PC-9 (cell line): ENCODE measurements at regions not wholly inside any gene's neighbourhood (a gene's known extent, or its start where the extent isn't known, plus 50 kb on each side); places are given as distances from the start of the nearest gene placed in this dataset.

Source experiments
- BruUV-seq: library from RNA; stranded (reverse); fragments of 400-500 nt; replicated peaks from 2 replicates; lab custom pipeline; 2021; lab: Mats Ljungman, UMichigan
- CTCF ChIA-PET: fragments of 300-600 bp; sonication (Branson Sonifier 250); formaldehyde crosslinking; loops from one replicate; lab custom pipeline; 2022; ENCODE audit warnings: antibody characterized with exemption; lab: Charles Lee
- POLR2A ChIA-PET: fragments of 300-600 bp; sonication (Branson Sonifier 250); formaldehyde crosslinking; loops from one replicate; lab custom pipeline; 2022; ENCODE audit warnings: antibody characterized with exemption; ENCODE audit not compliant: unreplicated experiment; lab: Charles Lee
- DNase-seq, 2 experiments: peaks; one replicate each; pipeline versions ENCODE4 v3.0.0 to v3.0.0-alpha.2; 2015 to 2022; ENCODE audit warnings: mixed read lengths in 1 of 2
- H2AFZ ChIP-seq: fragments of 200-600 bp; sonication (generic); 2 replicates; pipeline ENCODE4 v1.8.1; 2017; ENCODE audit warnings: antibody characterized with exemption
- H3F3A ChIP-seq: fragments of 200-600 bp; sonication (generic); 2 replicates; pipeline ENCODE4 v1.8.1; 2017; ENCODE audit warnings: antibody characterized with exemption, mild to moderate bottlenecking, low read depth; ENCODE audit not compliant: insufficient read depth
- H3K27ac ChIP-seq: fragments of 200-600 bp; sonication (generic); 2 replicates; pipeline ENCODE4 v1.6.1; 2016; ENCODE audit warnings: mixed run types
- H3K27me3 ChIP-seq: fragments of 200-600 bp; sonication (generic); 2 replicates; pipeline ENCODE4 v1.6.1; 2016; ENCODE audit warnings: low read depth, mixed run types; ENCODE audit not compliant: insufficient read depth
- H3K36me3 ChIP-seq: fragments of 200-600 bp; sonication (generic); 2 replicates; pipeline ENCODE4 v1.6.1; 2016; ENCODE audit warnings: low read depth, mixed run types
- H3K4me1 ChIP-seq: fragments of 200-600 bp; sonication (generic); replicated peaks from 2 replicates; pipeline ENCODE4 v1.6.1; 2016; ENCODE audit warnings: mixed run types; ENCODE audit not compliant: insufficient read depth
- H3K4me2 ChIP-seq: fragments of 200-600 bp; sonication (generic); 2 replicates; pipeline ENCODE4 v1.6.1; 2017; ENCODE audit warnings: mixed run types
- H3K4me3 ChIP-seq: fragments of 200-600 bp; sonication (generic); 2 replicates; pipeline ENCODE4 v1.6.1; 2016; ENCODE audit warnings: mixed run types
- H3K79me2 ChIP-seq: fragments of 200-600 bp; sonication (generic); 2 replicates; pipeline ENCODE4 v1.6.1; 2017; ENCODE audit warnings: low read depth, mixed run types
- H3K9me2 ChIP-seq: fragments of 200-600 bp; sonication (generic); 2 replicates; pipeline ENCODE4 v1.8.1; 2017; ENCODE audit warnings: mild to moderate bottlenecking; ENCODE audit not compliant: insufficient read depth
- H3K9me3 ChIP-seq: fragments of 200-600 bp; sonication (generic); 2 replicates; pipeline ENCODE4 v1.8.1; 2016; ENCODE audit warnings: low read depth; ENCODE audit not compliant: insufficient read depth
- H4K20me1 ChIP-seq: fragments of 200-600 bp; sonication (generic); 2 replicates; pipeline ENCODE4 v1.8.1; 2017; ENCODE audit not compliant: insufficient read depth
- EZH2 ChIP-seq: fragments of 200-600 bp; sonication (generic); IDR thresholded peaks from 2 replicates; pipeline ENCODE4 v1.8.0; 2017; ENCODE audit warnings: antibody characterized with exemption, low read depth
- intact Hi-C: fragments of 100-400 bp; cut with micrococcal nuclease; formaldehyde crosslinking; loops from one replicate; pipeline ENCODE4 v1.10.0; 2022; ENCODE audit not compliant: unreplicated experiment
- TF ChIP-seq, protein P1 (sequence below): fragments of 200-600 bp; sonication (generic); conservative IDR thresholded peaks from 2 replicates; pipeline ENCODE4 v1.6.1; 2017; ENCODE audit warnings: mixed run types, antibody characterized with exemption, mild to moderate bottlenecking, moderate library complexity

DNA sequence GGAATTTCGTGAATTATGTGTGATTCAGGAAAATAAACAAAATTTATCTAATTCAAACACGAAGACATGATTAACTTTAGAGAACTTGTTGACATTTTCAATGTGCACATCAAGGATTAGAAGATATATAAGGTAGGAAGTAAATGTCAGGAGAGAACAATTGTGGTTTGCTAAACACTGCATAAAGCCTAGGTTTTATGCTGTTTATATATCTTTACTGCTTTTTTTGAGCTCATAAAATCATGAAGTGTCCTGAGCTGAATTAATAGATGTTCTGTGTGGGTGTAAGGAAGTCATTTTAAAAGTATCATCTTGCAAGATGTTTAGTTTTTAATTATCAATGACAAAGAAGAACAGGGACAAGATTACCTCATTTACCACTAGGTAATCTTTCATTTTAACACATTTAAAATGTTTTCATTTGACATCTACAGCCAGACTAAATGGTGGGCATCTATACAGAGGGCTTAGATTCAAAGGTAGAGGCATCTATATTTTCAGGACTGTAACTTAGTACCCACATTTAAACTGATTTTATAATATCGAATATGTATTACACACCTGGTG is 382.8 kb downstream of the ADAMTS20 start:
- no peak overlapping the region for H3K4me2 ChIP-seq
- no peak for DNase-seq
- TF ChIP-seq, protein P1, sequence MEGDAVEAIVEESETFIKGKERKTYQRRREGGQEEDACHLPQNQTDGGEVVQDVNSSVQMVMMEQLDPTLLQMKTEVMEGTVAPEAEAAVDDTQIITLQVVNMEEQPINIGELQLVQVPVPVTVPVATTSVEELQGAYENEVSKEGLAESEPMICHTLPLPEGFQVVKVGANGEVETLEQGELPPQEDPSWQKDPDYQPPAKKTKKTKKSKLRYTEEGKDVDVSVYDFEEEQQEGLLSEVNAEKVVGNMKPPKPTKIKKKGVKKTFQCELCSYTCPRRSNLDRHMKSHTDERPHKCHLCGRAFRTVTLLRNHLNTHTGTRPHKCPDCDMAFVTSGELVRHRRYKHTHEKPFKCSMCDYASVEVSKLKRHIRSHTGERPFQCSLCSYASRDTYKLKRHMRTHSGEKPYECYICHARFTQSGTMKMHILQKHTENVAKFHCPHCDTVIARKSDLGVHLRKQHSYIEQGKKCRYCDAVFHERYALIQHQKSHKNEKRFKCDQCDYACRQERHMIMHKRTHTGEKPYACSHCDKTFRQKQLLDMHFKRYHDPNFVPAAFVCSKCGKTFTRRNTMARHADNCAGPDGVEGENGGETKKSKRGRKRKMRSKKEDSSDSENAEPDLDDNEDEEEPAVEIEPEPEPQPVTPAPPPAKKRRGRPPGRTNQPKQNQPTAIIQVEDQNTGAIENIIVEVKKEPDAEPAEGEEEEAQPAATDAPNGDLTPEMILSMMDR: no peak
- TF ChIP-seq EZH2: no peak

GRCh38 chr12:43167691-43168090 is 384.3 kb downstream of the ADAMTS20 start:
- no peak overlapping the region for H3K4me2 ChIP-seq
- no peak for DNase-seq
- H3K4me3 ChIP-seq: no peak overlapping the region
- ChIA-PET CTCF (no interaction called here), POLR2A (no interaction called here)
- no peaks in the 10 kb centered on the region for H3K36me3 ChIP-seq
- no peaks in the 10 kb centered on the region for H3F3A ChIP-seq
- BruUV-seq: no TSS peak
- intact Hi-C loops: no loop called here
- H3K4me1 ChIP-seq: no peaks in the 10 kb centered on the region
- no peaks in the 10 kb centered on the region for H3K79me2 ChIP-seq
- TF ChIP-seq, protein P1: no peak
- TF ChIP-seq EZH2: no peak
- no peaks in the 10 kb centered on the region for H3K9me3 ChIP-seq
- H3K9me2 ChIP-seq: no peaks in the 10 kb centered on the region
- no peak overlapping the region for H3K27ac ChIP-seq
- no peaks in the 10 kb centered on the region for H4K20me1 ChIP-seq
- H2AFZ ChIP-seq: no peak overlapping the region
- H3K27me3 ChIP-seq: no peaks in the 10 kb centered on the region

More for the DNA sequence above, 382.8 kb downstream of the ADAMTS20 start:
- Histone ChIP-seq H2AFZ (peak overlapping the region; percentile 35; the same call in 1 of the 2 replicates), H3K9me2 (no peaks in the 10 kb centered on the region), H3K79me2 (no peaks in the 10 kb centered on the region), H4K20me1 (no peaks in the 10 kb centered on the region), H3K4me1 (no peaks in the 10 kb centered on the region), H3K27me3 (no peaks in the 10 kb centered on the region), H3F3A (no peaks in the 10 kb centered on the region), H3K9me3 (no peaks in the 10 kb centered on the region), H3K27ac (no peak overlapping the region), H3K36me3 (no peaks in the 10 kb centered on the region), H3K4me3 (no peak overlapping the region)
- intact Hi-C loops: no loop called here
- POLR2A ChIA-PET: no interaction called here
- no TSS peak for BruUV-seq
- CTCF ChIA-PET: no interaction called here

DNA sequence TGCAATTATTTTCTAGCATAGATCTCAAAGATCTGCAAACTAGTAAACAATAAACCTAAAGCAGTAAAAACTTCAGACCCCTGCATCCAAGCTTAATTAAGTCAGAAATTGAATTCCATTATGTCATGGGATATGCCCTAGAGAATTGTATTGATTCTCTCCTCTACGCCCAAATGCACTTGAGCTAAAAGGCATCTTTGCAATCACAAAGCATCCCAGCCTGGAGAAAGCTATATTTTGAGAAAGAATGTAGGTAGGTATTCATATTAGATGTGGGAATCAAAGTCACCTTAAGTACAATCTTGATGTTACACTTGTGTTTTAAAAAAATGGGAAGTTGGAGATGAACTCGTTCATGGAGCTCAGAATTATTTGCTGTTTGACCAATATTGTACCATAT is 386.7 kb downstream of the ADAMTS20 start:
- H3K36me3 ChIP-seq: no peaks in the 10 kb centered on the region
- no peaks in the 10 kb centered on the region for H3K27me3 ChIP-seq
- no TSS peak for BruUV-seq
- DNase-seq: no peak
- CTCF ChIA-PET: no interaction called here
- TF ChIP-seq EZH2: no peak
- TF ChIP-seq, protein P1: no peak
- H2AFZ ChIP-seq: no peak overlapping the region
- no peaks in the 10 kb centered on the region for H3K9me2 ChIP-seq
- POLR2A ChIA-PET: no interaction called here
- H4K20me1 ChIP-seq: no peaks in the 10 kb centered on the region
- H3K27ac ChIP-seq: no peak overlapping the region
- H3F3A ChIP-seq: no peaks in the 10 kb centered on the region
- no peaks in the 10 kb centered on the region for H3K9me3 ChIP-seq
- H3K79me2 ChIP-seq: no peaks in the 10 kb centered on the region
- H3K4me3 ChIP-seq: no peak overlapping the region
- no peak overlapping the region for H3K4me2 ChIP-seq
- intact Hi-C loops: no loop called here
- no peaks in the 10 kb centered on the region for H3K4me1 ChIP-seq
